ENCODE measurements at regions not wholly inside any gene's neighbourhood (a gene's known extent, or its start where the extent isn't known, plus 50 kb on each side); places are given as distances from the start of the nearest gene placed in this dataset.

DNA sequence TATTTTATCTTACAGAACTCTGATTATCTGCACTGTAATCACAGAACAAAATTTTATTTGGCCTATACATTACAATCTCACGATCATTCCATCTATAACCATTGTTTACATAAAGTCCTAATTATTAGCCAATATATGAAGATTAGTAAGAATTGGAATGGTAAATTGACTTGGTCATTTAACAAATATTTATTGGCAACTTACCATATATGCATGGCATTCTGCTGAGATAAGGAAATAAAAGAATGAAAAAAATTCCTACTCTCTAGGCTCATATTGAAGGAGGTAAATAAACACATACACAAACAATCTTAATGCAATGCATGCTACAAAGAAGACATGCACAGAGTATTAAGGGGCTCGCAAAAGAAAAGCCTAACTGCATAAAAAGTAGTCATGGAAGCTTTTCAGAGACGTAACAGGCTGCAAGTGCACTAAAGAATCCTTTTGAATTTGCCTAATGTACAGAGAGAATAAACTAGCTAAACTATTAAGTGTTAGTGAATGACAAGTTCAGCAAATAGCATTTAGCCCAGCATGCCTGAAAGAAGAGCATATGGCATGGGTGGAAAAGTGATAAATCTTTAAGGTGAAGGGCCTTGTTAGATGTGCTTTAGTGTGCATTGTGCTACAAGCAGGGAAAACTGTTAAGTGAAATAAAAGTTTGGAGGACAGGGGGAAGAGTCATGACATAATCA is 1131.1 kb downstream of the PCDH9 start:
- ChIA-PET CTCF (no interaction called here), POLR2A (no interaction called here)
- no peak for ATAC-seq

More for the DNA sequence above, 1131.1 kb downstream of the PCDH9 start:
- H3K9ac ChIP-seq (ENCODE audit: low read length): no peak overlapping the region
- DNase-seq (ENCODE audit: low read depth, low spot score): no peak
- no peak overlapping the region for H3K27ac ChIP-seq (ENCODE audit: low read depth, low read length)
- no peaks in the 10 kb centered on the region for H3K9me2 ChIP-seq (ENCODE audit: insufficient read depth)
- intact Hi-C loops (cut with micrococcal nuclease): no loop called here
- no peaks in the 10 kb centered on the region for H3K9me3 ChIP-seq (ENCODE audit: control insufficient read depth in 1 of 2, insufficient read depth in 1 of 2, low read depth in 1 of 2, low read length in 2 of 2)
- BruUV-seq (replicated peaks): no TSS peak
- H3K79me2 ChIP-seq (ENCODE audit: insufficient read depth, low read length): no peaks in the 10 kb centered on the region
- no peak overlapping the region for H3K4me2 ChIP-seq (ENCODE audit: low read length)
- no peaks in the 10 kb centered on the region for H3K27me3 ChIP-seq (ENCODE audit: insufficient read depth, low read length)
- RAD21 ChIA-PET (ENCODE audit: low non-redundant PET in 1 of 2, low total read pairs in 2 of 2, uncharacterized antibody in 2 of 2, unreplicated experiment in 2 of 2): no interaction called here
- no peaks in the 10 kb centered on the region for H3K4me1 ChIP-seq (ENCODE audit: control insufficient read depth in 1 of 2, insufficient read depth in 2 of 2, low read length in 2 of 2)
- no peaks in the 10 kb centered on the region for H3K36me3 ChIP-seq (ENCODE audit: control insufficient read depth in 1 of 2, insufficient read depth in 2 of 2, low read length in 2 of 2)
- TF ChIP-seq POLR2A (IDR thresholded peaks at IDR 0.05; ENCODE audit: borderline replicate concordance, extremely low read depth, insufficient read depth, insufficient read length) (no peak), RAD21 (IDR thresholded peaks at IDR 0.05; ENCODE audit: low read depth) (no peak), YY1 (IDR thresholded peaks at IDR 0.05; ENCODE audit: extremely low read depth, insufficient replicate concordance, low read depth, low read length) (no peak), JUND (IDR thresholded peaks at IDR 0.05) (no peak)
- TF ChIP-seq, protein P1, sequence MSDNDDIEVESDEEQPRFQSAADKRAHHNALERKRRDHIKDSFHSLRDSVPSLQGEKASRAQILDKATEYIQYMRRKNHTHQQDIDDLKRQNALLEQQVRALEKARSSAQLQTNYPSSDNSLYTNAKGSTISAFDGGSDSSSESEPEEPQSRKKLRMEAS (IDR thresholded peaks at IDR 0.05): no peak
- TF ChIP-seq, protein P2, sequence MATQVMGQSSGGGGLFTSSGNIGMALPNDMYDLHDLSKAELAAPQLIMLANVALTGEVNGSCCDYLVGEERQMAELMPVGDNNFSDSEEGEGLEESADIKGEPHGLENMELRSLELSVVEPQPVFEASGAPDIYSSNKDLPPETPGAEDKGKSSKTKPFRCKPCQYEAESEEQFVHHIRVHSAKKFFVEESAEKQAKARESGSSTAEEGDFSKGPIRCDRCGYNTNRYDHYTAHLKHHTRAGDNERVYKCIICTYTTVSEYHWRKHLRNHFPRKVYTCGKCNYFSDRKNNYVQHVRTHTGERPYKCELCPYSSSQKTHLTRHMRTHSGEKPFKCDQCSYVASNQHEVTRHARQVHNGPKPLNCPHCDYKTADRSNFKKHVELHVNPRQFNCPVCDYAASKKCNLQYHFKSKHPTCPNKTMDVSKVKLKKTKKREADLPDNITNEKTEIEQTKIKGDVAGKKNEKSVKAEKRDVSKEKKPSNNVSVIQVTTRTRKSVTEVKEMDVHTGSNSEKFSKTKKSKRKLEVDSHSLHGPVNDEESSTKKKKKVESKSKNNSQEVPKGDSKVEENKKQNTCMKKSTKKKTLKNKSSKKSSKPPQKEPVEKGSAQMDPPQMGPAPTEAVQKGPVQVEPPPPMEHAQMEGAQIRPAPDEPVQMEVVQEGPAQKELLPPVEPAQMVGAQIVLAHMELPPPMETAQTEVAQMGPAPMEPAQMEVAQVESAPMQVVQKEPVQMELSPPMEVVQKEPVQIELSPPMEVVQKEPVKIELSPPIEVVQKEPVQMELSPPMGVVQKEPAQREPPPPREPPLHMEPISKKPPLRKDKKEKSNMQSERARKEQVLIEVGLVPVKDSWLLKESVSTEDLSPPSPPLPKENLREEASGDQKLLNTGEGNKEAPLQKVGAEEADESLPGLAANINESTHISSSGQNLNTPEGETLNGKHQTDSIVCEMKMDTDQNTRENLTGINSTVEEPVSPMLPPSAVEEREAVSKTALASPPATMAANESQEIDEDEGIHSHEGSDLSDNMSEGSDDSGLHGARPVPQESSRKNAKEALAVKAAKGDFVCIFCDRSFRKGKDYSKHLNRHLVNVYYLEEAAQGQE (IDR thresholded peaks at IDR 0.05; ENCODE audit: low read depth): no peak
- TF ChIP-seq, protein P3, sequence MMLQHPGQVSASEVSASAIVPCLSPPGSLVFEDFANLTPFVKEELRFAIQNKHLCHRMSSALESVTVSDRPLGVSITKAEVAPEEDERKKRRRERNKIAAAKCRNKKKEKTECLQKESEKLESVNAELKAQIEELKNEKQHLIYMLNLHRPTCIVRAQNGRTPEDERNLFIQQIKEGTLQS (IDR thresholded peaks at IDR 0.05): no peak
- H4K20me1 ChIP-seq (ENCODE audit: insufficient read depth): no peaks in the 10 kb centered on the region
- no peak overlapping the region for H2AFZ ChIP-seq (ENCODE audit: low read depth, low read length, poor library complexity, severe bottlenecking)
- no peak overlapping the region for H3K4me3 ChIP-seq (replicated peaks in 1 of 2; ENCODE audit: low read depth in 1 of 2, low read length in 2 of 2)

Measured in HCT116 (cell line).